Stimulated activated CD8-positive, alpha-beta memory T cell treated with anti-CD3 and anti-CD28 coated beads, Interleukin-12 subunit alpha, Interleukin-12 subunit beta, amount 100 ng/mL, for 4 hours (primary cell): ENCODE measurements at regions not wholly inside any gene's neighbourhood (a gene's known extent, or its start where the extent isn't known, plus 50 kb on each side); places are given as distances from the start of the nearest gene placed in this dataset.
"Not testable (repeated sequence)": the region's sequence is repeated elsewhere in the genome, so short reads cannot be mapped to it uniquely, and the experiment has no call there.

Source experiments
- DNase-seq: peaks from one replicate; pipeline ENCODE4 v3.0.0-alpha.2; 2020; ENCODE audit warnings: low read depth

GRCh38 chr6:16903470-16903869 lies 142.2 kb upstream of the ATXN1 start:
- DNase-seq = no peak

GRCh38 chr6:16902502-16902901 lies 141.2 kb upstream of the ATXN1 start:
- no peak for DNase-seq

- DNase-seq = no peak
Measured at GRCh38 chr6:16901782-16902181, 140.5 kb upstream of the ATXN1 start.

- no peak for DNase-seq
Measured at GRCh38 chr6:16901306-16901705, 140.0 kb upstream of the ATXN1 start.

- DNase-seq = no peak
Measured at GRCh38 chr6:16898640-16899396, 137.6 kb upstream of the ATXN1 start.

GRCh38 chr6:16897669-16898068 lies 136.4 kb upstream of the ATXN1 start:
- DNase-seq = no peak

GRCh38 chr6:16894301-16894700 lies 133.0 kb upstream of the ATXN1 start:
- DNase-seq = no peak

GRCh38 chr6:16891110-16891509 lies 129.8 kb upstream of the ATXN1 start:
- not testable (repeated sequence) for DNase-seq

GRCh38 chr6:16885411-16886160 lies 124.3 kb upstream of the ATXN1 start:
- DNase-seq = no peak

- DNase-seq = no peak
Measured at GRCh38 chr6:16884526-16884925, 123.3 kb upstream of the ATXN1 start.

GRCh38 chr6:16883414-16883813 lies 122.2 kb upstream of the ATXN1 start:
- DNase-seq = no peak

GRCh38 chr6:16882230-16882629 lies 121.0 kb upstream of the ATXN1 start:
- DNase-seq = no peak

- not testable (repeated sequence) for DNase-seq
Measured at GRCh38 chr6:16876852-16877251, 115.6 kb upstream of the ATXN1 start.

GRCh38 chr6:16876201-16876600 lies 114.9 kb upstream of the ATXN1 start:
- no peak for DNase-seq

GRCh38 chr6:16873698-16874097 lies 112.4 kb upstream of the ATXN1 start:
- no peak for DNase-seq

- DNase-seq = no peak
Measured at GRCh38 chr6:16872543-16873235, 111.4 kb upstream of the ATXN1 start.

GRCh38 chr6:16871047-16871446 lies 109.8 kb upstream of the ATXN1 start:
- DNase-seq = no peak

GRCh38 chr6:16868968-16869367 lies 107.7 kb upstream of the ATXN1 start:
- no peak for DNase-seq

- DNase-seq = no peak
Measured at GRCh38 chr6:16857969-16858592, 96.8 kb upstream of the ATXN1 start.

- DNase-seq = no peak
Measured at GRCh38 chr6:16855460-16855859, 94.2 kb upstream of the ATXN1 start.

GRCh38 chr6:16854986-16855385 lies 93.7 kb upstream of the ATXN1 start:
- DNase-seq = no peak

- no peak for DNase-seq
Measured at GRCh38 chr6:16852671-16853070, 91.4 kb upstream of the ATXN1 start.

GRCh38 chr6:16851758-16852157 lies 90.5 kb upstream of the ATXN1 start:
- DNase-seq = no peak
